SK-N-SH (cell line): ENCODE measurements at regions not wholly inside any gene's neighbourhood (a gene's known extent, or its start where the extent isn't known, plus 50 kb on each side); places are given as distances from the start of the nearest gene placed in this dataset.

Experiments used
- CTCF ChIA-PET: fragments of 300-600, 350-600 bp; formaldehyde crosslinking; extraction: SDS; loops from one replicate; lab custom pipeline; 2021; lab: Yijun Ruan, JAX
- POLR2A ChIA-PET: fragments of 350-600 bp; sonication (Branson Sonifier 250); formaldehyde crosslinking; extraction: SDS; loops from one replicate; lab custom pipeline; 2020; ENCODE audit warnings: antibody characterized with exemption, inconsistent platforms; lab: Yijun Ruan, JAX
- DNase-seq: peaks from one replicate; pipeline ENCODE4 v3.0.0; 2012
- H2AFZ ChIP-seq: fragments of 200-600 bp; sonication (generic); 2 replicates; pipeline ENCODE4 v1.8.1; 2016; ENCODE audit warnings: antibody characterized with exemption, mild to moderate bottlenecking, low read depth
- H3F3A ChIP-seq: fragments of 200-600 bp; sonication (generic); replicated peaks from 2 replicates; pipeline ENCODE3; 2016; ENCODE audit warnings: antibody characterized with exemption, mild to moderate bottlenecking; ENCODE audit not compliant: insufficient read depth
- H3K27ac ChIP-seq, 2 experiments: fragments of 200-500 bp in 1 of 2; fragments of 200-600 bp in 1 of 2; sonication (Bioruptor generic) in 1 of 2; sonication (generic), shearing (Covaris generic) in 1 of 2; 2 replicates each; pipeline versions ENCODE4 v1.5.1 to v1.6.1; 2014 to 2016; ENCODE audit warnings: low read depth in 2 of 2, inconsistent platforms in 1 of 2, low read length in 1 of 2, mild to moderate bottlenecking in 1 of 2, mixed read lengths in 1 of 2
- H3K27me3 ChIP-seq: fragments of 200-600 bp; sonication (generic), shearing (Covaris generic); 2 replicates; pipeline ENCODE4 v1.6.1; 2016; ENCODE audit warnings: mixed run types; ENCODE audit not compliant: insufficient read depth
- H3K36me3 ChIP-seq, 2 experiments: fragments of 200-500 bp in 1 of 2; fragments of 200-600 bp in 1 of 2; sonication (Bioruptor generic) in 1 of 2; sonication (generic) in 1 of 2; replicated peaks in 1 of 2; 2 replicates each; pipeline versions ENCODE3 to v1.5.1; 2014 to 2016; ENCODE audit warnings: low read length in 1 of 2, mild to moderate bottlenecking in 1 of 2; ENCODE audit not compliant: insufficient read depth in 2 of 2, control insufficient read depth in 1 of 2
- H3K4me1 ChIP-seq, 2 experiments: fragments of 200-500 bp in 1 of 2; fragments of 200-600 bp in 1 of 2; sonication (Bioruptor generic) in 1 of 2; sonication (generic), shearing (Covaris generic) in 1 of 2; 2 replicates each; pipeline versions ENCODE4 v1.5.1 to v1.6.1; 2014 to 2016; ENCODE audit warnings: low read depth in 1 of 2, low read length in 1 of 2, mixed run types in 1 of 2; ENCODE audit not compliant: insufficient read depth in 2 of 2, control insufficient read depth in 1 of 2
- H3K4me2 ChIP-seq: fragments of 200-600 bp; sonication (generic), shearing (Covaris generic); 2 replicates; pipeline ENCODE4 v1.6.1; 2017; ENCODE audit warnings: mixed run types
- H3K4me3 ChIP-seq, 2 experiments: fragments of 200-500 bp in 1 of 2; fragments of 200-600 bp in 1 of 2; sonication (Bioruptor generic) in 1 of 2; sonication (generic), shearing (Covaris generic) in 1 of 2; 2 replicates each; pipeline versions ENCODE4 v1.5.1 to v1.8.1; 2014 to 2016; ENCODE audit warnings: low read depth in 2 of 2, inconsistent platforms in 1 of 2, low read length in 1 of 2, mild to moderate bottlenecking in 1 of 2, mixed read lengths in 1 of 2, moderate library complexity in 1 of 2
- H3K79me2 ChIP-seq: fragments of 200-600 bp; sonication (generic); 2 replicates; pipeline ENCODE4 v1.8.1; 2017; ENCODE audit warnings: mild to moderate bottlenecking; ENCODE audit not compliant: insufficient read depth
- H3K9ac ChIP-seq: fragments of 200-600 bp; sonication (generic); 2 replicates; pipeline ENCODE4 v1.6.1; 2017; ENCODE audit warnings: mixed run types
- H3K9me2 ChIP-seq: fragments of 200-600 bp; sonication (generic); 2 replicates; pipeline ENCODE4 v1.6.1; 2017; ENCODE audit warnings: mixed run types
- H3K9me3 ChIP-seq: fragments of 200-600 bp; sonication (generic); 2 replicates; pipeline ENCODE4 v1.6.1; 2017; ENCODE audit warnings: mixed run types, mild to moderate bottlenecking, moderate library complexity
- H4K20me1 ChIP-seq: fragments of 200-600 bp; sonication (generic); 2 replicates; pipeline ENCODE4 v1.6.1; 2017; ENCODE audit warnings: mild to moderate bottlenecking, mixed run types; ENCODE audit not compliant: insufficient read depth
- EP300 ChIP-seq, 2 experiments: IDR thresholded peaks; 2 replicates each; pipeline versions ENCODE4 v1.4.0 to v1.6.1; 2012; ENCODE audit warnings: borderline replicate concordance in 1 of 2, low read depth in 1 of 2, low read length in 1 of 2
- EZH2phosphoT487 ChIP-seq: fragments of 200-600 bp; sonication (generic); IDR thresholded peaks from 2 replicates; pipeline ENCODE4 v1.6.1; 2017; ENCODE audit warnings: low read depth, mixed run types, mild to moderate bottlenecking, antibody characterized with exemption, moderate library complexity, borderline replicate concordance
- FOSL2 ChIP-seq: IDR thresholded peaks from 2 replicates; pipeline ENCODE4 v1.4.0; 2012; ENCODE audit warnings: low read depth, mild to moderate bottlenecking, moderate library complexity, borderline replicate concordance
- GABPA ChIP-seq: IDR thresholded peaks from 2 replicates; pipeline ENCODE4 v1.4.0; 2012; ENCODE audit warnings: low read depth, mild to moderate bottlenecking
- JUND ChIP-seq: IDR thresholded peaks from 2 replicates; pipeline ENCODE4 v1.4.0; 2012
- MAX ChIP-seq: IDR thresholded peaks from 2 replicates; pipeline ENCODE4 v1.4.0; 2012; ENCODE audit warnings: low read depth
- NFIC ChIP-seq: IDR thresholded peaks from 2 replicates; pipeline ENCODE4 v1.4.0; 2012; ENCODE audit warnings: borderline replicate concordance
- NRF1 ChIP-seq: IDR thresholded peaks from 2 replicates; pipeline ENCODE4 v1.6.1; 2012; ENCODE audit warnings: low read depth, mild to moderate bottlenecking, low read length
- POLR2AphosphoS5 ChIP-seq: IDR thresholded peaks from 2 replicates; pipeline ENCODE4 v1.6.1; 2012; ENCODE audit warnings: low read depth, low read length
- RAD21 ChIP-seq: IDR thresholded peaks from 2 replicates; pipeline ENCODE4 v1.6.1; 2012; ENCODE audit warnings: mild to moderate bottlenecking, low read length
- RCOR1 ChIP-seq: fragments of 150-350 bp; IDR thresholded peaks from 2 replicates; pipeline ENCODE4 v1.6.1; 2017; ENCODE audit warnings: antibody characterized with exemption, low read length
- RFX5 ChIP-seq: IDR thresholded peaks from 2 replicates; pipeline ENCODE4 v1.6.1; 2012; ENCODE audit warnings: mild to moderate bottlenecking, improper control_type of control experiment, low read length
- RXRA ChIP-seq: IDR thresholded peaks from 2 replicates; pipeline ENCODE4 v1.4.0; 2012; ENCODE audit warnings: low read depth, mild to moderate bottlenecking, borderline replicate concordance
- SIN3A ChIP-seq: IDR thresholded peaks from 2 replicates; pipeline ENCODE4 v1.6.1; 2012; ENCODE audit warnings: low read depth, mild to moderate bottlenecking, low read length, moderate library complexity, borderline replicate concordance
- TCF12 ChIP-seq: IDR thresholded peaks from 2 replicates; pipeline ENCODE4 v1.4.0; 2012
- TEAD4 ChIP-seq: IDR thresholded peaks from 2 replicates; pipeline ENCODE4 v1.4.0; 2012; ENCODE audit warnings: mild to moderate bottlenecking, borderline replicate concordance; ENCODE audit not compliant: insufficient read depth
- USF2 ChIP-seq: fragments of 150-350 bp; IDR thresholded peaks from 2 replicates; pipeline ENCODE4 v1.6.1; 2017; ENCODE audit warnings: antibody characterized with exemption, low read length, low read depth, borderline replicate concordance
- YY1 ChIP-seq: IDR thresholded peaks from 2 replicates; pipeline ENCODE4 v1.4.0; 2012; ENCODE audit warnings: low read depth, mild to moderate bottlenecking
- WGBS: methylation state at CpG from one replicate; pipeline ENCODE4 v1.1.6; 2017; ENCODE audit warnings: low lambda C conversion rate; 5-methylcytosine and 5-hydroxymethylcytosine counted together
- TF ChIP-seq, protein P1 (sequence below): IDR thresholded peaks from 2 replicates; pipeline ENCODE4; 2012
- TF ChIP-seq, protein P2 (sequence below): fragments of 200-600 bp; sonication (generic); IDR thresholded peaks from 2 replicates; pipeline ENCODE4 v1.6.1; 2017; ENCODE audit warnings: antibody characterized with exemption, mild to moderate bottlenecking, moderate library complexity
- TF ChIP-seq, protein P3 (sequence below): fragments of 150-350 bp; IDR thresholded peaks from 2 replicates; pipeline ENCODE4 v1.6.1; 2016; ENCODE audit warnings: mild to moderate bottlenecking, low read depth, low read length

GRCh38 chr9:106761493-106761892, 101.5 kb upstream of the ZNF462 start:
- POLR2A ChIA-PET, result no interaction called here

GRCh38 chr9:106766616-106767015, 96.3 kb upstream of the ZNF462 start:
- Histone ChIP-seq H3K9me2 (no peaks in the 10 kb centered on the region), H3K27me3 (no peaks in the 10 kb centered on the region), H4K20me1 (no peaks in the 10 kb centered on the region), H3K4me1 (no peaks in the 10 kb centered on the region), H3K9me3 (no peaks in the 10 kb centered on the region), H2AFZ (no peak overlapping the region), H3F3A (no peaks in the 10 kb centered on the region), H3K27ac (no peak overlapping the region), H3K9ac (no peak overlapping the region), H3K4me3 (no peak overlapping the region), H3K36me3 (no peaks in the 10 kb centered on the region), H3K79me2 (no peaks in the 10 kb centered on the region), H3K4me2 (no peak overlapping the region)
- POLR2A ChIA-PET, result no interaction called here
- DNase-seq, result no peak
- TF ChIP-seq JUND (no peak), TCF12 (no peak), RCOR1 (no peak), RAD21 (no peak), YY1 (no peak), GABPA (no peak), NRF1 (no peak), EP300 (IDR thresholded peaks at IDR 0.05; ENCODE audit: borderline replicate concordance in 1 of 2, low read depth in 1 of 2, low read length in 1 of 2) (no peak), POLR2AphosphoS5 (no peak), RFX5 (no peak), USF2 (no peak), EZH2phosphoT487 (no peak)
- TF ChIP-seq, protein P1, sequence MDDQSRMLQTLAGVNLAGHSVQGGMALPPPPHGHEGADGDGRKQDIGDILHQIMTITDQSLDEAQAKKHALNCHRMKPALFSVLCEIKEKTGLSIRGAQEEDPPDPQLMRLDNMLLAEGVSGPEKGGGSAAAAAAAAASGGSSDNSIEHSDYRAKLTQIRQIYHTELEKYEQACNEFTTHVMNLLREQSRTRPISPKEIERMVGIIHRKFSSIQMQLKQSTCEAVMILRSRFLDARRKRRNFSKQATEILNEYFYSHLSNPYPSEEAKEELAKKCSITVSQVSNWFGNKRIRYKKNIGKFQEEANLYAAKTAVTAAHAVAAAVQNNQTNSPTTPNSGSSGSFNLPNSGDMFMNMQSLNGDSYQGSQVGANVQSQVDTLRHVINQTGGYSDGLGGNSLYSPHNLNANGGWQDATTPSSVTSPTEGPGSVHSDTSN, result no peak
- TF ChIP-seq, protein P2, sequence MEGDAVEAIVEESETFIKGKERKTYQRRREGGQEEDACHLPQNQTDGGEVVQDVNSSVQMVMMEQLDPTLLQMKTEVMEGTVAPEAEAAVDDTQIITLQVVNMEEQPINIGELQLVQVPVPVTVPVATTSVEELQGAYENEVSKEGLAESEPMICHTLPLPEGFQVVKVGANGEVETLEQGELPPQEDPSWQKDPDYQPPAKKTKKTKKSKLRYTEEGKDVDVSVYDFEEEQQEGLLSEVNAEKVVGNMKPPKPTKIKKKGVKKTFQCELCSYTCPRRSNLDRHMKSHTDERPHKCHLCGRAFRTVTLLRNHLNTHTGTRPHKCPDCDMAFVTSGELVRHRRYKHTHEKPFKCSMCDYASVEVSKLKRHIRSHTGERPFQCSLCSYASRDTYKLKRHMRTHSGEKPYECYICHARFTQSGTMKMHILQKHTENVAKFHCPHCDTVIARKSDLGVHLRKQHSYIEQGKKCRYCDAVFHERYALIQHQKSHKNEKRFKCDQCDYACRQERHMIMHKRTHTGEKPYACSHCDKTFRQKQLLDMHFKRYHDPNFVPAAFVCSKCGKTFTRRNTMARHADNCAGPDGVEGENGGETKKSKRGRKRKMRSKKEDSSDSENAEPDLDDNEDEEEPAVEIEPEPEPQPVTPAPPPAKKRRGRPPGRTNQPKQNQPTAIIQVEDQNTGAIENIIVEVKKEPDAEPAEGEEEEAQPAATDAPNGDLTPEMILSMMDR, result no peak
- CTCF ChIA-PET, result no interaction called here

More at GRCh38 chr9:106761493-106761892, 101.5 kb upstream of the ZNF462 start:
- H3K9me2 ChIP-seq, result no peaks in the 10 kb centered on the region
- H2AFZ ChIP-seq, result no peak overlapping the region
- no peaks in the 10 kb centered on the region for H3K36me3 ChIP-seq
- no peaks in the 10 kb centered on the region for H4K20me1 ChIP-seq
- WGBS, result 19% methylated on average over 2 of the region's 2 CpGs
- no peak overlapping the region for H3K4me3 ChIP-seq
- CTCF ChIA-PET, result no interaction called here
- no peaks in the 10 kb centered on the region for H3K27me3 ChIP-seq
- H3F3A ChIP-seq, result no peaks in the 10 kb centered on the region
- no peaks in the 10 kb centered on the region for H3K9me3 ChIP-seq
- no peaks in the 10 kb centered on the region for H3K79me2 ChIP-seq
- H3K9ac ChIP-seq, result no peak overlapping the region
- H3K4me2 ChIP-seq, result no peak overlapping the region
- no peak for DNase-seq
- no peak overlapping the region for H3K27ac ChIP-seq
- TF ChIP-seq POLR2AphosphoS5, result no peak
- TF ChIP-seq YY1, result no peak
- no peak for TF ChIP-seq FOSL2
- TF ChIP-seq SIN3A, result no peak
- no peak for TF ChIP-seq MAX
- TF ChIP-seq NFIC, result no peak
- no peak for TF ChIP-seq TEAD4
- TF ChIP-seq, protein P3, sequence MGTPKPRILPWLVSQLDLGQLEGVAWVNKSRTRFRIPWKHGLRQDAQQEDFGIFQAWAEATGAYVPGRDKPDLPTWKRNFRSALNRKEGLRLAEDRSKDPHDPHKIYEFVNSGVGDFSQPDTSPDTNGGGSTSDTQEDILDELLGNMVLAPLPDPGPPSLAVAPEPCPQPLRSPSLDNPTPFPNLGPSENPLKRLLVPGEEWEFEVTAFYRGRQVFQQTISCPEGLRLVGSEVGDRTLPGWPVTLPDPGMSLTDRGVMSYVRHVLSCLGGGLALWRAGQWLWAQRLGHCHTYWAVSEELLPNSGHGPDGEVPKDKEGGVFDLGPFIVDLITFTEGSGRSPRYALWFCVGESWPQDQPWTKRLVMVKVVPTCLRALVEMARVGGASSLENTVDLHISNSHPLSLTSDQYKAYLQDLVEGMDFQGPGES, result no peak
- TF ChIP-seq RXRA, result no peak
- no peak for TF ChIP-seq RAD21
- peaks cover 0 to 2% of the 10 kb centered on the region in 2 experiments; a peak in 1 of 4 replicates for H3K4me1 ChIP-seq
